Caco-2 (cell line): ENCODE measurements at regions not wholly inside any gene's neighbourhood (a gene's known extent, or its start where the extent isn't known, plus 50 kb on each side); places are given as distances from the start of the nearest gene placed in this dataset.

Source experiments
- BruUV-seq: library from RNA; stranded (reverse); fragments of 400-500 nt; replicated peaks from 2 replicates; lab custom pipeline; 2021; lab: Mats Ljungman, UMichigan
- CTCF ChIA-PET: fragments of 300-600 bp; sonication (Branson Sonifier 250); formaldehyde crosslinking; loops from one replicate; lab custom pipeline; 2022; ENCODE audit warnings: antibody characterized with exemption; lab: Charles Lee
- POLR2A ChIA-PET: fragments of 300-600 bp; sonication (Branson Sonifier 250); formaldehyde crosslinking; loops from one replicate; lab custom pipeline; 2022; ENCODE audit warnings: antibody characterized with exemption; lab: Charles Lee
- DNase-seq, 2 experiments: peaks; one replicate each; pipeline versions ENCODE4 v3.0.0 to v3.0.0-alpha.2; 2020 to 2022
- H3K27me3 ChIP-seq: replicated peaks from 2 replicates; pipeline ENCODE4 v1.6.0; 2011; ENCODE audit warnings: low read length; ENCODE audit not compliant: control insufficient read depth, insufficient read depth
- H3K36me3 ChIP-seq: 2 replicates; pipeline ENCODE4 v1.5.1; 2011; ENCODE audit warnings: low read length; ENCODE audit not compliant: control insufficient read depth, insufficient read depth
- H3K4me1 ChIP-seq: fragments of 250-450 bp; sonication (Bioruptor Pico); 2 replicates; pipeline ENCODE4 v1.5.1; 2020; ENCODE audit warnings: mild to moderate bottlenecking
- H3K4me3 ChIP-seq: 2 replicates; pipeline ENCODE4 v1.5.1; 2011; ENCODE audit warnings: low read depth, mild to moderate bottlenecking, control low read depth, low read length
- H3K9me3 ChIP-seq: fragments of 250-450 bp; sonication (Bioruptor Pico); 2 replicates; pipeline ENCODE4 v1.5.1; 2020; ENCODE audit warnings: mild to moderate bottlenecking, moderate library complexity
- H3K27ac Mint-ChIP-seq: one replicate; pipeline ENCODE4 v1.8.0; 2022; ENCODE audit warnings: mixed read lengths; ENCODE audit not compliant: unreplicated experiment
- H3K27me3 Mint-ChIP-seq: one replicate; pipeline ENCODE4 v1.8.0; 2022; ENCODE audit warnings: mixed read lengths; ENCODE audit not compliant: insufficient read depth, unreplicated experiment
- H3K36me3 Mint-ChIP-seq: one replicate; pipeline ENCODE4 v1.8.0; 2022; ENCODE audit warnings: mild to moderate bottlenecking, mixed read lengths; ENCODE audit not compliant: insufficient read depth, unreplicated experiment
- H3K4me1 Mint-ChIP-seq: one replicate; pipeline ENCODE4 v1.8.0; 2022; ENCODE audit warnings: low read depth, mixed read lengths; ENCODE audit not compliant: unreplicated experiment
- H3K4me3 Mint-ChIP-seq: one replicate; pipeline ENCODE4 v1.8.0; 2022; ENCODE audit warnings: mild to moderate bottlenecking, moderate library complexity, mixed read lengths; ENCODE audit not compliant: unreplicated experiment
- H3K9me3 Mint-ChIP-seq: one replicate; pipeline ENCODE4 v1.8.0; 2022; ENCODE audit warnings: mixed read lengths; ENCODE audit not compliant: unreplicated experiment
- intact Hi-C: fragments of 100-400 bp; cut with micrococcal nuclease; formaldehyde crosslinking; loops from one replicate; pipeline ENCODE4 v1.10.0; 2022; ENCODE audit not compliant: unreplicated experiment
- TF ChIP-seq, protein P1 (sequence below), 2 experiments: fragments of 200-600 bp in 1 of 2; IDR thresholded peaks; 1 replicate in 1 of 2; 2 replicates in 1 of 2; pipeline versions ENCODE4 v1.5.1 to v1.8.0; 2011 to 2022; ENCODE audit warnings: antibody characterized with exemption in 1 of 2, control low read depth in 1 of 2, inconsistent platforms in 1 of 2, low read depth in 1 of 2, low read length in 1 of 2, mild to moderate bottlenecking in 1 of 2, moderate library complexity in 1 of 2; ENCODE audit not compliant: insufficient read depth in 1 of 2, severe bottlenecking in 1 of 2, unreplicated experiment in 1 of 2

DNA sequence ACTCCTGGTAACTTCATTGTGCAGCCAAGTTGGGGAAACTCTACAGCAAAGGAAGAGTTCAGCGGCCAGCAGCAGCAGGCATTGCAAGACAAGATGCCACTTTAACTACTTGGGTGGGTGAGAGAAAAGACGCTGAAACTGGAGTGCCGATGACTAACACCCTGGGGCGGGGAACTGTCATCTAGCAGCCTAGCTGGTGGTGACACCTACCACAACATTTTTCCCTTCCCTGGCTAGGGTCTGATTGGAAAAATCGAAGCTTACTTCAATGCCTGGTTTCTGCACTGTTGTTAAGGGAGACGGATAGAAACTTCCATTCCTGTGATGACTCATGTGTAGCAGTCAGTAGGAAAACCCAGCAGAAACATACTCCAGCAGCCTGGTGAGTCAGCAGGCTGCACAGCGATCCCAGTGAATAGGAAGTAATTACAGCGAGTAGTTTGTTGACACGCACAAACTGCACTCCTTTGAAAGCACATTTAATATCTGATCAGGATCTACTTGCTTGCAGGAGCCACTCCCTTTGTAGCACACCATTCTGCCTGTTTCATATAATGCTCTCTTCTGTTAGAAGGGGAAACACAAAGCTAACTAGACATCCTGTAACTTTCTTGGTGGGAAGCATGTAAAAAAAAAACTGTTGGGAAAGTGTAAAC lies 62.1 kb upstream of the MAPRE2 start:
- Mint-ChIP-seq H3K4me1 (no peaks in the 10 kb centered on the region), H3K27ac (peak overlapping the region; percentile 69), H3K36me3 (no peaks in the 10 kb centered on the region), H3K9me3 (no peaks in the 10 kb centered on the region), H3K4me3 (peak overlapping the region; percentile 77), H3K27me3 (no peaks in the 10 kb centered on the region)
- BruUV-seq, result no TSS peak
- intact Hi-C loops, result loop anchor here (1.0 to 5.0 kb wide), 4 partner anchors 20 to 96 kb away; no protein-coding TSS in a partner anchor
- H3K4me3 ChIP-seq, result peak overlapping the region; percentile 72
- ChIA-PET POLR2A (no interaction called here), CTCF (no interaction called here)
- DNase-seq, result peak; percentile 47
- TF ChIP-seq, protein P1, sequence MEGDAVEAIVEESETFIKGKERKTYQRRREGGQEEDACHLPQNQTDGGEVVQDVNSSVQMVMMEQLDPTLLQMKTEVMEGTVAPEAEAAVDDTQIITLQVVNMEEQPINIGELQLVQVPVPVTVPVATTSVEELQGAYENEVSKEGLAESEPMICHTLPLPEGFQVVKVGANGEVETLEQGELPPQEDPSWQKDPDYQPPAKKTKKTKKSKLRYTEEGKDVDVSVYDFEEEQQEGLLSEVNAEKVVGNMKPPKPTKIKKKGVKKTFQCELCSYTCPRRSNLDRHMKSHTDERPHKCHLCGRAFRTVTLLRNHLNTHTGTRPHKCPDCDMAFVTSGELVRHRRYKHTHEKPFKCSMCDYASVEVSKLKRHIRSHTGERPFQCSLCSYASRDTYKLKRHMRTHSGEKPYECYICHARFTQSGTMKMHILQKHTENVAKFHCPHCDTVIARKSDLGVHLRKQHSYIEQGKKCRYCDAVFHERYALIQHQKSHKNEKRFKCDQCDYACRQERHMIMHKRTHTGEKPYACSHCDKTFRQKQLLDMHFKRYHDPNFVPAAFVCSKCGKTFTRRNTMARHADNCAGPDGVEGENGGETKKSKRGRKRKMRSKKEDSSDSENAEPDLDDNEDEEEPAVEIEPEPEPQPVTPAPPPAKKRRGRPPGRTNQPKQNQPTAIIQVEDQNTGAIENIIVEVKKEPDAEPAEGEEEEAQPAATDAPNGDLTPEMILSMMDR (IDR thresholded peaks at IDR 0.05; ENCODE audit: insufficient read depth in 1 of 2, low read depth in 1 of 2, low read length in 1 of 2, severe bottlenecking in 1 of 2, unreplicated experiment in 1 of 2), result no peak
- no peaks in the 10 kb centered on the region for H3K4me1 ChIP-seq
- H3K9me3 ChIP-seq, result no peaks in the 10 kb centered on the region
- H3K36me3 ChIP-seq, result no peaks in the 10 kb centered on the region
- H3K27me3 ChIP-seq, result no peaks in the 10 kb centered on the region

DNA sequence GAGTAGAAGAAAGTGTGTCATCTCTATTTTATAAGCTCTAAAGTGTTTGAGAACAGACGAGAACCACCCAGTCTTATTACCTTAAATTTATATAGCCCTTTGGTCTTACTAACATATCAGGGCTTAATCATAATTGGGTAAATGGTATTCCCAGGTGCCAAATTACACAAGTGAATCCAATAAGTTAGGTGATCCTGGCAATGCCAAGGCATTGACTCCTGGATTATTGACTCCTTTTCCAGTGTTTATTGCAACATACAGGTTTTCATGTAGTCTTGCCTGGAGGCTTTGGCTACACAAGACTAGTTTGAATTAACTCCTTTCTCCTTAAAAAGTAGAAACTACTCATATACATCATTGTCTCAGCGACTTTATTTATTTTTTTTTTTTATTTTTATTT lies 59.7 kb upstream of the MAPRE2 start:
- no TSS peak for BruUV-seq
- Histone ChIP-seq H3K9me3 (no peaks in the 10 kb centered on the region), H3K4me1 (no peaks in the 10 kb centered on the region), H3K36me3 (no peaks in the 10 kb centered on the region), H3K4me3 (no peak overlapping the region), H3K27me3 (no peaks in the 10 kb centered on the region)
- CTCF ChIA-PET, result no interaction called here
- TF ChIP-seq, protein P1 (IDR thresholded peaks at IDR 0.05; ENCODE audit: insufficient read depth in 1 of 2, low read depth in 1 of 2, low read length in 1 of 2, severe bottlenecking in 1 of 2, unreplicated experiment in 1 of 2), result no peak
- no peaks in the 10 kb centered on the region for H3K4me1 Mint-ChIP-seq
- no peaks in the 10 kb centered on the region for H3K9me3 Mint-ChIP-seq
- DNase-seq, result no peak
- H3K27ac Mint-ChIP-seq, result no peak overlapping the region
- H3K36me3 Mint-ChIP-seq, result no peaks in the 10 kb centered on the region
- H3K27me3 Mint-ChIP-seq, result no peaks in the 10 kb centered on the region
- H3K4me3 Mint-ChIP-seq, result no peak overlapping the region
- intact Hi-C loops, result no loop called here
- POLR2A ChIA-PET, result no interaction called here

DNA sequence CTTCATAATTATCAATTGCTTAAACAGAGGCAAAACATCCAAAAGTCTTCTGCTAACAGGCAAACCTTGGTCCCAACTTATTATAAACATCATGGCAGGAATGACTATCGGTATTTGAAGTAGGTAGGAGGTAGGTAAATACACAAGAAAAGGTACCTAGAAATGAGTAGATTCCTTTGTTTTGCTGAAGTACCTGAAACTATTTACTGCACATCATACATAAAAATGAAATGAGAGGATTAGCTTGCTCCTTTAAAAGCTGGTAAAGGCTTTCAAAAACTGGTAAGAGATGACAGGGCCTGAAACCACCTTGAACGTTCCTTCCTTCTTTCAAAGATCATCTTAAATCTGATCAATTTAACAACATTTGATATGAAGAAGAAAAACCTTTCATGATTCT lies 55.2 kb upstream of the MAPRE2 start:
- Histone ChIP-seq H3K9me3 (no peaks in the 10 kb centered on the region), H3K36me3 (no peaks in the 10 kb centered on the region), H3K27me3 (no peaks in the 10 kb centered on the region), H3K4me1 (no peaks in the 10 kb centered on the region), H3K4me3 (no peak overlapping the region)
- CTCF ChIA-PET, result no interaction called here
- intact Hi-C loops, result no loop called here
- H3K27me3 Mint-ChIP-seq, result no peaks in the 10 kb centered on the region
- no TSS peak for BruUV-seq
- POLR2A ChIA-PET, result no interaction called here
- TF ChIP-seq, protein P1 (IDR thresholded peaks at IDR 0.05; ENCODE audit: insufficient read depth in 1 of 2, low read depth in 1 of 2, low read length in 1 of 2, severe bottlenecking in 1 of 2, unreplicated experiment in 1 of 2), result no peak
- H3K4me1 Mint-ChIP-seq, result no peaks in the 10 kb centered on the region
- H3K27ac Mint-ChIP-seq, result no peak overlapping the region
- H3K36me3 Mint-ChIP-seq, result no peaks in the 10 kb centered on the region
- no peak overlapping the region for H3K4me3 Mint-ChIP-seq
- no peak for DNase-seq
- no peaks in the 10 kb centered on the region for H3K9me3 Mint-ChIP-seq
